NCI-H1436 (cell line): ENCODE measurements at regions not wholly inside any gene's neighbourhood (a gene's known extent, or its start where the extent isn't known, plus 50 kb on each side); places are given as distances from the start of the nearest gene placed in this dataset.
A peak's percentile ranks its signal among the peaks of the same experiment; 100 is the strongest.
"Not testable (repeated sequence)": the region's sequence is repeated elsewhere in the genome, so short reads cannot be mapped to it uniquely, and the experiment has no call there.

Experiments used
- DNase-seq: peaks from one replicate; lab custom pipeline; 2025; lab: John Stamatoyannopoulos, UW

GRCh38 chr13:79869326-79869725 lies 388.4 kb downstream of the NDFIP2 start:
- no peak for DNase-seq

- no peak for DNase-seq
Measured at GRCh38 chr13:79867254-79867653, 386.3 kb downstream of the NDFIP2 start.

- no peak for DNase-seq
Measured at GRCh38 chr13:79866436-79866835, 385.5 kb downstream of the NDFIP2 start.

GRCh38 chr13:79862515-79862914 lies 381.6 kb downstream of the NDFIP2 start:
- no peak for DNase-seq

GRCh38 chr13:79861731-79862130 lies 380.8 kb downstream of the NDFIP2 start:
- DNase-seq = no peak

- no peak for DNase-seq
Measured at GRCh38 chr13:79860791-79861190, 379.8 kb downstream of the NDFIP2 start.

- no peak for DNase-seq
Measured at GRCh38 chr13:79859756-79860155, 378.8 kb downstream of the NDFIP2 start.

GRCh38 chr13:79853251-79853650 lies 372.3 kb downstream of the NDFIP2 start:
- no peak for DNase-seq

- no peak for DNase-seq
Measured at GRCh38 chr13:79851318-79851717, 370.4 kb downstream of the NDFIP2 start.

GRCh38 chr13:79847882-79848592 lies 367.1 kb downstream of the NDFIP2 start:
- no peak for DNase-seq

GRCh38 chr13:79846386-79846785 lies 365.4 kb downstream of the NDFIP2 start:
- DNase-seq = peak; percentile 16

GRCh38 chr13:79837741-79838450 lies 356.9 kb downstream of the NDFIP2 start:
- DNase-seq = no peak

- not testable (repeated sequence) for DNase-seq
Measured at GRCh38 chr13:79836121-79836520, 355.2 kb downstream of the NDFIP2 start.

- DNase-seq = no peak
Measured at GRCh38 chr13:79834876-79835275, 353.9 kb downstream of the NDFIP2 start.

- DNase-seq = no peak
Measured at GRCh38 chr13:79833991-79834390, 353.0 kb downstream of the NDFIP2 start.

GRCh38 chr13:79831556-79831955 lies 350.6 kb downstream of the NDFIP2 start:
- DNase-seq = no peak

GRCh38 chr13:79830945-79831344 lies 350.0 kb downstream of the NDFIP2 start:
- no peak for DNase-seq

- DNase-seq = no peak
Measured at GRCh38 chr13:79830426-79830825, 349.5 kb downstream of the NDFIP2 start.

GRCh38 chr13:79829880-79830279 lies 348.9 kb downstream of the NDFIP2 start:
- DNase-seq = no peak

- no peak for DNase-seq
Measured at GRCh38 chr13:79825959-79826358, 345.0 kb downstream of the NDFIP2 start.

- DNase-seq = no peak
Measured at GRCh38 chr13:79815041-79815440, 334.1 kb downstream of the NDFIP2 start.

- DNase-seq = no peak
Measured at GRCh38 chr13:79812070-79812850, 331.3 kb downstream of the NDFIP2 start.

GRCh38 chr13:79811170-79811569 lies 330.2 kb downstream of the NDFIP2 start:
- no peak for DNase-seq
